ENCODE measurements at regions not wholly inside any gene's neighbourhood (a gene's known extent, or its start where the extent isn't known, plus 50 kb on each side); places are given as distances from the start of the nearest gene placed in this dataset.

DNA sequence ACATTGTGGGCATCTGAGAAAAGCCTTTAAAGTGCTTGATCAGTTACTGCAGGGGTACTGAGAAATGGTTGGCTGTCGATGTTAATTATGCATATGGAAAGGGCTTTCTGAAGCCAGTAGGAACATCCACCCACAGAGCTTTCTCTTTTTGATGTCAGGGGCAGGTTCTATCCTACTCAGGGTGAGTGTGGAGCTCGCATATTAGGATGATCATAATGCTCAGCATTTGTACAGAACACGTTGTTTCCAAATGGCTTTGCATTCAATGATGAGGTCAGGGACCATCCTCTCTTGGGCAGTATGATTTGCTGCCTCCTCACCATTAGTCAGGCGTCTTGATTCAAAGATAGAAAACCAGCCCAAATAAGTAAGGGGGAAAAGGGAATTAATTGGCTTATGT, 141.9 kb downstream of the HMHB1 start:
- no peak for TF ChIP-seq CTCF (conservative IDR thresholded peaks at IDR 0.05; ENCODE audit: low read depth, low read length)
- TF ChIP-seq EZH2 (IDR thresholded peaks at IDR 0.05; ENCODE audit: borderline replicate concordance, low read depth, low read length, poor library complexity, severe bottlenecking): no peak
